GM12878 (cell line): ENCODE measurements at regions not wholly inside any gene's neighbourhood (a gene's known extent, or its start where the extent isn't known, plus 50 kb on each side); places are given as distances from the start of the nearest gene placed in this dataset.

Source experiments
- ATAC-seq: fragments of 200-7000 bp; cut with Tn5 transposase; 3 replicates; pipeline ENCODE4 v1.9.1; 2020; ENCODE audit warnings: mild to moderate bottlenecking, moderate library complexity
- BruUV-seq: library from RNA; stranded (reverse); fragments of 400-500 nt; replicated peaks from 2 replicates; lab custom pipeline; 2021; lab: Mats Ljungman, UMichigan
- CTCF ChIA-PET: fragments of 300-600 bp; sonication (Branson Sonifier 250); formaldehyde crosslinking; extraction: SDS; loops from one replicate; lab custom pipeline; 2021; ENCODE audit warnings: inconsistent platforms; lab: Yijun Ruan, JAX
- POLR2A ChIA-PET: fragments of 350-600 bp; formaldehyde crosslinking; extraction: SDS; loops from one replicate; lab custom pipeline; 2021; ENCODE audit warnings: inconsistent platforms; lab: Charles Lee
- RAD21 ChIA-PET: fragments of 300-600 bp; sonication (Branson Sonifier 250); formaldehyde crosslinking; loops from one replicate; lab custom pipeline; 2023; ENCODE audit warnings: antibody characterized with exemption; ENCODE audit not compliant: unreplicated experiment; lab: Charles Lee
- SMC1A ChIA-PET: fragments of 300-600 bp; sonication (Branson Sonifier 250); formaldehyde crosslinking; loops from one replicate; lab custom pipeline; 2023; ENCODE audit not compliant: unreplicated experiment, uncharacterized antibody; lab: Charles Lee
- DNase-seq: peaks from one replicate; pipeline ENCODE4 v3.0.0-alpha.2; 2011; ENCODE audit warnings: low read depth, low spot score
- FAIRE-seq: peaks from 3 replicates; lab custom pipeline; 2011; peaks lifted over from hg19 to GRCh38; lab: Jason Lieb, UNC
- H2AFZ ChIP-seq: 2 replicates; pipeline ENCODE4 v1.6.0; 2011; ENCODE audit warnings: low read depth, low read length, control low read depth; ENCODE audit not compliant: control insufficient read depth
- H3K27ac ChIP-seq: 2 replicates; pipeline ENCODE4 v1.5.1; 2011; ENCODE audit warnings: control low read depth; ENCODE audit not compliant: control insufficient read depth, insufficient read depth
- H3K27me3 ChIP-seq, 2 experiments: replicated peaks in 1 of 2; 2 replicates each; pipeline versions ENCODE4 v1.6.0 to v1.6.1; 2011; ENCODE audit warnings: low read length in 1 of 2; ENCODE audit not compliant: control insufficient read depth in 2 of 2, insufficient read depth in 2 of 2
- H3K36me3 ChIP-seq, 2 experiments: 2 replicates each; pipeline ENCODE4 v1.5.1; 2011; ENCODE audit warnings: low read length in 1 of 2; ENCODE audit not compliant: control insufficient read depth in 2 of 2, insufficient read depth in 2 of 2
- H3K4me1 ChIP-seq: 2 replicates; pipeline ENCODE4 v1.6.1; 2011; ENCODE audit warnings: mild to moderate bottlenecking, low read length, moderate library complexity, mixed read lengths; ENCODE audit not compliant: control insufficient read depth, insufficient read depth
- H3K4me2 ChIP-seq: 2 replicates; pipeline ENCODE4 v1.6.0; 2011; ENCODE audit warnings: control low read depth; ENCODE audit not compliant: control insufficient read depth, insufficient read depth
- H3K4me3 ChIP-seq: fragments of 200-600 bp; sonication (generic); 2 replicates; pipeline ENCODE4 v1.5.1; 2016
- H3K79me2 ChIP-seq: 2 replicates; pipeline ENCODE4 v1.6.0; 2011; ENCODE audit warnings: low read length; ENCODE audit not compliant: control insufficient read depth, insufficient read depth
- H3K9ac ChIP-seq: 2 replicates; pipeline ENCODE4 v1.8.0; 2011; ENCODE audit warnings: low read length, control low read depth, mixed read lengths; ENCODE audit not compliant: control insufficient read depth, insufficient read depth
- H3K9me3 ChIP-seq: replicated peaks from 3 replicates; pipeline ENCODE4 v1.5.1; 2011; ENCODE audit warnings: mild to moderate bottlenecking, low read length; ENCODE audit not compliant: control insufficient read depth, insufficient read depth
- H4K20me1 ChIP-seq: 2 replicates; pipeline ENCODE4 v1.6.0; 2011; ENCODE audit not compliant: control insufficient read depth, insufficient read depth
- CBX5 ChIP-seq: sonication (generic); IDR thresholded peaks from 2 replicates; pipeline ENCODE4 v1.6.1; 2016; ENCODE audit warnings: low read depth, moderate library complexity, mild to moderate bottlenecking, inconsistent platforms
- CHD1 ChIP-seq: IDR thresholded peaks from 2 replicates; pipeline ENCODE4 v1.6.1; 2012; ENCODE audit warnings: low read depth, low read length, improper control_type of control experiment
- MAX ChIP-seq: IDR thresholded peaks from 2 replicates; pipeline ENCODE4 v1.6.1; 2012; ENCODE audit warnings: low read depth, low read length, improper control_type of control experiment
- NFXL1 ChIP-seq: fragments of 450-650 bp; IDR thresholded peaks from 2 replicates; pipeline ENCODE4 v1.6.1; 2017; ENCODE audit warnings: antibody characterized with exemption, mild to moderate bottlenecking, borderline replicate concordance
- REST ChIP-seq: IDR thresholded peaks from 2 replicates; pipeline ENCODE4 v1.6.1; 2012; ENCODE audit warnings: mild to moderate bottlenecking, low read depth, low read length
- SIN3A ChIP-seq: IDR thresholded peaks from 2 replicates; pipeline ENCODE4 v1.6.1; 2012; ENCODE audit warnings: low read depth, low read length, improper control_type of control experiment
- WGBS: methylation state at CpG from one replicate; pipeline ENCODE4 v1.1.6; 2016; ENCODE audit warnings: low lambda C conversion rate; ENCODE audit not compliant: insufficient replicate concordance, insufficient coverage; ENCODE audit errors: missing lambda C conversion rate; 5-methylcytosine and 5-hydroxymethylcytosine counted together
- in situ Hi-C: fragments of 300-500 bp; cut with MboI; formaldehyde crosslinking; loops from 9 replicates; pipeline ENCODE4 v1.14.3; 2018; ENCODE audit warnings: mixed read lengths
- intact Hi-C: fragments of 100-400 bp; cut with micrococcal nuclease; formaldehyde crosslinking; loops from one replicate; pipeline ENCODE4 v1.14.2; 2022; ENCODE audit not compliant: unreplicated experiment
- TF ChIP-seq, protein P1 (sequence below): IDR thresholded peaks from 2 replicates; pipeline ENCODE4 v1.6.1; 2011; ENCODE audit warnings: borderline replicate concordance, low read depth, mild to moderate bottlenecking, moderate library complexity, mixed read lengths, low read length; ENCODE audit not compliant: insufficient read depth; ENCODE audit errors: extremely low read length

DNA sequence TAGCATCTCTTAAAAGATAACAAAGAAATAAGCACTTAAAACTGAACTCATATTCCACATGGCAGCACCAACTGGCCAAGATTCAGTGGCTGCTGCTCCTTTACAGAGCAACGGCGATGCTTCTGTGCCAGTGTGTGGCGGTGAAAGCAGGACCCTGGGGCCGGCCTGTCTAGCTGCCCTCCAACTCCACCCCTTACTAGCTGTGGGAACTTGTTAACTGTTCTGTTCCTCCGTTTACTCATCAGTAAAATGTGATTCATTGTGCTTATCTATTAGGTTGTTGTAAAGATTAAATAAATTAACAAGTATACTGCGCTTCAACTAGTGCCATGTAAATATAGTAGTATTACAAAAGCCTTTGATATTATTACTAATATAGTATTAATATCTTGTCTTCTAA is 133.2 kb downstream of the GDAP2 start:
- H3K4me2 ChIP-seq: no peak overlapping the region
- H3K79me2 ChIP-seq: no peaks in the 10 kb centered on the region
- in situ Hi-C loops (no loop called here), intact Hi-C loops (no loop called here)
- FAIRE-seq: no peak
- no peak overlapping the region for H2AFZ ChIP-seq
- H3K4me3 ChIP-seq: no peak overlapping the region
- BruUV-seq: no TSS peak
- H3K27me3 ChIP-seq: no peaks in the 10 kb centered on the region
- H3K27ac ChIP-seq: no peak overlapping the region
- H3K36me3 ChIP-seq: no peaks in the 10 kb centered on the region
- H3K9me3 ChIP-seq: no peaks in the 10 kb centered on the region
- WGBS: 20% methylated on average over 6 of the region's 6 CpGs
- RAD21 ChIA-PET: no interaction called here
- H3K4me1 ChIP-seq: no peaks in the 10 kb centered on the region
- no peak for ATAC-seq
- no peak overlapping the region for H3K9ac ChIP-seq
- TF ChIP-seq REST (no peak), MAX (no peak), CHD1 (no peak), NFXL1 (no peak), CBX5 (no peak), SIN3A (no peak)
- TF ChIP-seq, protein P1, sequence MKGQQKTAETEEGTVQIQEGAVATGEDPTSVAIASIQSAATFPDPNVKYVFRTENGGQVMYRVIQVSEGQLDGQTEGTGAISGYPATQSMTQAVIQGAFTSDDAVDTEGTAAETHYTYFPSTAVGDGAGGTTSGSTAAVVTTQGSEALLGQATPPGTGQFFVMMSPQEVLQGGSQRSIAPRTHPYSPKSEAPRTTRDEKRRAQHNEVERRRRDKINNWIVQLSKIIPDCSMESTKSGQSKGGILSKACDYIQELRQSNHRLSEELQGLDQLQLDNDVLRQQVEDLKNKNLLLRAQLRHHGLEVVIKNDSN: no peak
- POLR2A ChIA-PET: no interaction called here
- no peak for DNase-seq
- H4K20me1 ChIP-seq: no peaks in the 10 kb centered on the region
- SMC1A ChIA-PET: no interaction called here
- CTCF ChIA-PET: no interaction called here
